ENCODE measurements at regions not wholly inside any gene's neighbourhood (a gene's known extent, or its start where the extent isn't known, plus 50 kb on each side); places are given as distances from the start of the nearest gene placed in this dataset.

- no TSS peak for BruUV-seq (replicated peaks)
Observed at GRCh38 chr17:72467841-72468653, 347.2 kb downstream of the SOX9 start.

GRCh38 chr17:72468841-72469240 lies 348.0 kb downstream of the SOX9 start:
- no peaks in the 10 kb centered on the region for H3K9me3 Mint-ChIP-seq (ENCODE audit: unreplicated experiment)
- no peak overlapping the region for H3K27ac Mint-ChIP-seq (ENCODE audit: low read depth, unreplicated experiment)
- no peaks in the 10 kb centered on the region for H3K27me3 Mint-ChIP-seq (ENCODE audit: insufficient read depth, unreplicated experiment)
- ChIA-PET CTCF (no interaction called here), POLR2A (interaction anchor here (0.6 to 0.9 kb wide), 2 partner anchors 11 to 46 kb away, joined by 3 read pairs; no protein-coding TSS in a partner anchor)
- intact Hi-C loops (cut with micrococcal nuclease), result loop anchor here (5.0 kb wide), 2 partner anchors 47 to 82 kb away; no protein-coding TSS in a partner anchor
- peaks cover 34% of the 10 kb centered on the region for H3K4me1 Mint-ChIP-seq (ENCODE audit: insufficient read depth, unreplicated experiment)
- TF ChIP-seq CTCF (IDR thresholded peaks at IDR 0.05; ENCODE audit: unreplicated experiment), result no peak
- no peak overlapping the region for H3K4me3 Mint-ChIP-seq (ENCODE audit: unreplicated experiment)
- peaks cover 22% of the 10 kb centered on the region for H3K36me3 Mint-ChIP-seq (ENCODE audit: insufficient read depth, unreplicated experiment)
- no peak for DNase-seq (ENCODE audit: unreplicated experiment)
- no TSS peak for BruUV-seq (replicated peaks)

More at GRCh38 chr17:72467841-72468653, 347.2 kb downstream of the SOX9 start:
- Mint-ChIP-seq H3K4me1 (ENCODE audit: insufficient read depth, unreplicated experiment) (peaks cover 34% of the 10 kb centered on the region), H3K4me3 (ENCODE audit: unreplicated experiment) (no peak overlapping the region), H3K36me3 (ENCODE audit: insufficient read depth, unreplicated experiment) (peaks cover 22% of the 10 kb centered on the region), H3K27me3 (ENCODE audit: insufficient read depth, unreplicated experiment) (no peaks in the 10 kb centered on the region), H3K9me3 (ENCODE audit: unreplicated experiment) (no peaks in the 10 kb centered on the region), H3K27ac (ENCODE audit: low read depth, unreplicated experiment) (no peak overlapping the region)
- intact Hi-C loops (cut with micrococcal nuclease), result loop anchor here (2.0 to 5.0 kb wide), 3 partner anchors 46 to 105 kb away; no protein-coding TSS in a partner anchor
- POLR2A ChIA-PET, result interaction anchor here (0.8 to 1.5 kb wide), 3 partner anchors 8 to 329 kb away, joined by 3 to 9 read pairs (median 3); no protein-coding TSS in a partner anchor
- peak; percentile 94 for DNase-seq (ENCODE audit: unreplicated experiment)
- CTCF ChIA-PET, result interaction anchor here (0.6 to 1.0 kb wide), 2 partner anchors 16 to 28 kb away, joined by 3 to 5 read pairs; no protein-coding TSS in a partner anchor
- no peak for TF ChIP-seq CTCF (IDR thresholded peaks at IDR 0.05; ENCODE audit: unreplicated experiment)

DNA sequence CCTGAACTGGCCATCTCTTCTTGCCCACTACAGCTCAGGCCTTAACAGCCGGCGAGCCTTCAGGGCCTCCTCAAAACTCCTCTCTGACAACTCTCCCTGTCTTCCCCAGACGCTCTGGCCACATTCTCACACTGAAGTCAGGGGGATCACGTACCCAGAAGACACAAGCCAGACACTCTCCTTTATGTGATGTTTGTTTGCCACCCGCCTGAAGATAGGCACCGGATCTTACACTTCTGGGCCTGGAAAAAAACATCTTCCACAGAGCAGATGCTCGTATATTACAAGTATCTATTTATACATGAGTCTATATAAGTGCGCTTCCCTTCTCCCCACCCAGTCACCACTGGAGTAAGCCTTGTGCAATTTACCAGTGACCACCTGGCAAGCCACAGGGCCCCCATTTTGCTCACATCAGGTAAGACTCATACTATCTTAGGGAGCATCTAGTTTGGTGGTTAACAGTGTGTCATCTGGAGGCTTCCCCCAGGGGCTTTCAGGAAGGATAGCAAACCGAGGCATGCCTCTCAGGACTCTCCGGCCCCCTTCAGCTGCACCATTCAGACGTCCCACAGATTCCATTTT lies 349.4 kb downstream of the SOX9 start:
- intact Hi-C loops (cut with micrococcal nuclease), result no loop called here
- TF ChIP-seq CTCF (IDR thresholded peaks at IDR 0.05; ENCODE audit: unreplicated experiment), result no peak
- ChIA-PET POLR2A (interaction anchor here (0.6 kb wide), 1 partner anchor 181 kb away, joined by 3 read pairs; no protein-coding TSS in a partner anchor), CTCF (interaction anchor here (0.6 kb wide), 1 partner anchor 100 kb away, joined by 3 read pairs; no protein-coding TSS in a partner anchor)
- Mint-ChIP-seq H3K27ac (ENCODE audit: low read depth, unreplicated experiment) (no peak overlapping the region), H3K36me3 (ENCODE audit: insufficient read depth, unreplicated experiment) (peaks cover 22% of the 10 kb centered on the region), H3K9me3 (ENCODE audit: unreplicated experiment) (no peaks in the 10 kb centered on the region), H3K27me3 (ENCODE audit: insufficient read depth, unreplicated experiment) (no peaks in the 10 kb centered on the region), H3K4me1 (ENCODE audit: insufficient read depth, unreplicated experiment) (peaks cover 28% of the 10 kb centered on the region), H3K4me3 (ENCODE audit: unreplicated experiment) (no peak overlapping the region)
- BruUV-seq (replicated peaks), result no TSS peak
- no peak for DNase-seq (ENCODE audit: unreplicated experiment)

GRCh38 chr17:72470734-72471133 lies 349.9 kb downstream of the SOX9 start:
- no peak for DNase-seq (ENCODE audit: unreplicated experiment)
- intact Hi-C loops (cut with micrococcal nuclease), result no loop called here
- Mint-ChIP-seq H3K9me3 (ENCODE audit: unreplicated experiment) (no peaks in the 10 kb centered on the region), H3K36me3 (ENCODE audit: insufficient read depth, unreplicated experiment) (peaks cover 25% of the 10 kb centered on the region), H3K27ac (ENCODE audit: low read depth, unreplicated experiment) (no peak overlapping the region), H3K4me3 (ENCODE audit: unreplicated experiment) (no peak overlapping the region), H3K4me1 (ENCODE audit: insufficient read depth, unreplicated experiment) (peaks cover 22% of the 10 kb centered on the region), H3K27me3 (ENCODE audit: insufficient read depth, unreplicated experiment) (no peaks in the 10 kb centered on the region)
- ChIA-PET POLR2A (interaction anchor here (1.1 kb wide), 1 partner anchor 54 kb away, joined by 4 read pairs; no protein-coding TSS in a partner anchor), CTCF (no interaction called here)
- TF ChIP-seq CTCF (IDR thresholded peaks at IDR 0.05; ENCODE audit: unreplicated experiment), result no peak
- no TSS peak for BruUV-seq (replicated peaks)
